Caco-2 (cell line): ENCODE measurements at regions not wholly inside any gene's neighbourhood (a gene's known extent, or its start where the extent isn't known, plus 50 kb on each side); places are given as distances from the start of the nearest gene placed in this dataset.
"Not testable (repeated sequence)": the region's sequence is repeated elsewhere in the genome, so short reads cannot be mapped to it uniquely, and the experiment has no call there.

ENCODE experiments used
- BruUV-seq: library from RNA; stranded (reverse); fragments of 400-500 nt; replicated peaks from 2 replicates; lab custom pipeline; 2021; lab: Mats Ljungman, UMichigan
- CTCF ChIA-PET: fragments of 300-600 bp; sonication (Branson Sonifier 250); formaldehyde crosslinking; loops from one replicate; lab custom pipeline; 2022; ENCODE audit warnings: antibody characterized with exemption; lab: Charles Lee
- POLR2A ChIA-PET: fragments of 300-600 bp; sonication (Branson Sonifier 250); formaldehyde crosslinking; loops from one replicate; lab custom pipeline; 2022; ENCODE audit warnings: antibody characterized with exemption; lab: Charles Lee
- DNase-seq, 2 experiments: peaks; one replicate each; pipeline versions ENCODE4 v3.0.0 to v3.0.0-alpha.2; 2020 to 2022
- H3K27me3 ChIP-seq: replicated peaks from 2 replicates; pipeline ENCODE4 v1.6.0; 2011; ENCODE audit warnings: low read length; ENCODE audit not compliant: control insufficient read depth, insufficient read depth
- H3K36me3 ChIP-seq: 2 replicates; pipeline ENCODE4 v1.5.1; 2011; ENCODE audit warnings: low read length; ENCODE audit not compliant: control insufficient read depth, insufficient read depth
- H3K4me1 ChIP-seq: fragments of 250-450 bp; sonication (Bioruptor Pico); 2 replicates; pipeline ENCODE4 v1.5.1; 2020; ENCODE audit warnings: mild to moderate bottlenecking
- H3K4me3 ChIP-seq: 2 replicates; pipeline ENCODE4 v1.5.1; 2011; ENCODE audit warnings: low read depth, mild to moderate bottlenecking, control low read depth, low read length
- H3K9me3 ChIP-seq: fragments of 250-450 bp; sonication (Bioruptor Pico); 2 replicates; pipeline ENCODE4 v1.5.1; 2020; ENCODE audit warnings: mild to moderate bottlenecking, moderate library complexity
- H3K27ac Mint-ChIP-seq: one replicate; pipeline ENCODE4 v1.8.0; 2022; ENCODE audit warnings: mixed read lengths; ENCODE audit not compliant: unreplicated experiment
- H3K27me3 Mint-ChIP-seq: one replicate; pipeline ENCODE4 v1.8.0; 2022; ENCODE audit warnings: mixed read lengths; ENCODE audit not compliant: insufficient read depth, unreplicated experiment
- H3K36me3 Mint-ChIP-seq: one replicate; pipeline ENCODE4 v1.8.0; 2022; ENCODE audit warnings: mild to moderate bottlenecking, mixed read lengths; ENCODE audit not compliant: insufficient read depth, unreplicated experiment
- H3K4me1 Mint-ChIP-seq: one replicate; pipeline ENCODE4 v1.8.0; 2022; ENCODE audit warnings: low read depth, mixed read lengths; ENCODE audit not compliant: unreplicated experiment
- H3K4me3 Mint-ChIP-seq: one replicate; pipeline ENCODE4 v1.8.0; 2022; ENCODE audit warnings: mild to moderate bottlenecking, moderate library complexity, mixed read lengths; ENCODE audit not compliant: unreplicated experiment
- H3K9me3 Mint-ChIP-seq: one replicate; pipeline ENCODE4 v1.8.0; 2022; ENCODE audit warnings: mixed read lengths; ENCODE audit not compliant: unreplicated experiment
- intact Hi-C: fragments of 100-400 bp; cut with micrococcal nuclease; formaldehyde crosslinking; loops from one replicate; pipeline ENCODE4 v1.10.0; 2022; ENCODE audit not compliant: unreplicated experiment
- TF ChIP-seq, protein P1 (sequence below), 2 experiments: fragments of 200-600 bp in 1 of 2; IDR thresholded peaks; 1 replicate in 1 of 2; 2 replicates in 1 of 2; pipeline versions ENCODE4 v1.5.1 to v1.8.0; 2011 to 2022; ENCODE audit warnings: antibody characterized with exemption in 1 of 2, control low read depth in 1 of 2, inconsistent platforms in 1 of 2, low read depth in 1 of 2, low read length in 1 of 2, mild to moderate bottlenecking in 1 of 2, moderate library complexity in 1 of 2; ENCODE audit not compliant: insufficient read depth in 1 of 2, severe bottlenecking in 1 of 2, unreplicated experiment in 1 of 2

DNA sequence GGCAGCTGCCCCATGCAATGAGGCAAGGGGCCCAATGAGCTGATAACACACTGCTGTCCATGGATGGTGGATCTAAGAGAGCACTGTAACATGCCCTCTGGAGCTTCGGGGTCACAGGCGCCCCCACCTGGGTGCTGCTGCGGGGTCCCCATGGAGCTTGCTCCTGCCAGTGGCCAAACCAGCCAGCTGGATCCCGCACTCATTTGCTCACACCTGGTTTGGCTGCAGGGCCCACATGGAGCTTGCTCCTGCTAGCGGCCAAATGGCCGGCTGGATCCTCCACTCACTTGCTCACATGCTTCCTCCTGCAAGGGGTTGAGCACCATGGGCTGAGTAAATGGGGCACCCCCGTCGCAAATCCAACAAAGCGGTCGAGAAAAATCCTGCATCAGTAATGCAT is 68.3 kb upstream of the ARL15 start:
- peaks cover 16% of the 10 kb centered on the region for H3K4me1 ChIP-seq

DNA sequence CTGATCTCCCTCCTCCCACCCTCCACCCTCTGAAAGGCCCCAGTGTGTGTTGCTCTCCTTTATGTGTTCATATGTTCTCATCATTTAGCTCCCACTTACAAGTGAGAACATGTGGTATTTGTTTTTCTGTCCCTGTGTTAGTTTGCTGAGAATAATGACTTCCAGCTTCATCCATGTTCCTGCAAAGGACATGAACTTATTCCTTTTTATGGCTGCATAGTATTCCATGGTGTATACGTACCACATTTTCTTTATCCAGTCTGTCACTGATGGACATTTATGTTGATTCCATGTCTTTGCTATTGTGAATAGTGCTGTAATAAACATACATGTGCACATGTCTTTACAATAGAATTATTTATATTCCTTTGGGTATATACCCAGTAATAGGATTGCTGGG is 67.0 kb upstream of the ARL15 start:
- DNase-seq, BruUV-seq: not testable (repeated sequence)

More for the DNA sequence above, 68.3 kb upstream of the ARL15 start:
- Mint-ChIP-seq H3K4me3 (no peak overlapping the region), H3K4me1 (peaks cover 10% of the 10 kb centered on the region), H3K27me3 (no peaks in the 10 kb centered on the region), H3K9me3 (peaks cover 20% of the 10 kb centered on the region), H3K27ac (no peak overlapping the region), H3K36me3 (peaks cover 5% of the 10 kb centered on the region)
- TF ChIP-seq, protein P1, sequence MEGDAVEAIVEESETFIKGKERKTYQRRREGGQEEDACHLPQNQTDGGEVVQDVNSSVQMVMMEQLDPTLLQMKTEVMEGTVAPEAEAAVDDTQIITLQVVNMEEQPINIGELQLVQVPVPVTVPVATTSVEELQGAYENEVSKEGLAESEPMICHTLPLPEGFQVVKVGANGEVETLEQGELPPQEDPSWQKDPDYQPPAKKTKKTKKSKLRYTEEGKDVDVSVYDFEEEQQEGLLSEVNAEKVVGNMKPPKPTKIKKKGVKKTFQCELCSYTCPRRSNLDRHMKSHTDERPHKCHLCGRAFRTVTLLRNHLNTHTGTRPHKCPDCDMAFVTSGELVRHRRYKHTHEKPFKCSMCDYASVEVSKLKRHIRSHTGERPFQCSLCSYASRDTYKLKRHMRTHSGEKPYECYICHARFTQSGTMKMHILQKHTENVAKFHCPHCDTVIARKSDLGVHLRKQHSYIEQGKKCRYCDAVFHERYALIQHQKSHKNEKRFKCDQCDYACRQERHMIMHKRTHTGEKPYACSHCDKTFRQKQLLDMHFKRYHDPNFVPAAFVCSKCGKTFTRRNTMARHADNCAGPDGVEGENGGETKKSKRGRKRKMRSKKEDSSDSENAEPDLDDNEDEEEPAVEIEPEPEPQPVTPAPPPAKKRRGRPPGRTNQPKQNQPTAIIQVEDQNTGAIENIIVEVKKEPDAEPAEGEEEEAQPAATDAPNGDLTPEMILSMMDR (IDR thresholded peaks at IDR 0.05; ENCODE audit: insufficient read depth in 1 of 2, low read depth in 1 of 2, low read length in 1 of 2, severe bottlenecking in 1 of 2, unreplicated experiment in 1 of 2) = no peak
- intact Hi-C loops = loop anchor here (1.0 kb wide), 1 partner anchor 111 kb away; no protein-coding TSS in a partner anchor
- H3K36me3 ChIP-seq = no peaks in the 10 kb centered on the region
- no peaks in the 10 kb centered on the region for H3K27me3 ChIP-seq
- no TSS peak for BruUV-seq
- DNase-seq = no peak
- ChIA-PET POLR2A (no interaction called here), CTCF (no interaction called here)
- H3K4me3 ChIP-seq = no peak overlapping the region
- H3K9me3 ChIP-seq = no peaks in the 10 kb centered on the region; the same call in 1 of the 2 replicates

DNA sequence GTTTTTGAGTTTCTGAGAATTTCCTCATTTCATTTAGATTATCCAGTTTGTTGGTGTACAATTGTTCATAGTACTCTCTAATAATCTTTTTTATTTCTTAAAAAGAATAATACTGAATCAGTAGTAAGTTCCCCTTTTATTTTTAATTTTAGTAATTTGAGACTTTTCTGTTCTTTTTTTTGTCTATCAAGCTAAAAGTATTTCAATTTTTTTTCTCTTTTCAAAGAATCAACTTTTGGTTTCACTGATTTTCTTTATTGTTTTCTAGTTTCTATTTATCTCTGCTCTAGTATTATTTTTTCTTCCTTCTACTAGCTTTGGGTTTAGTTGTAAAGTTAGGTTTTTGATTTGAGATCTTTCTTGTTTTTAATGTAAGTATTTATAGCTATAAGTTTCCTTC is 60.6 kb upstream of the ARL15 start:
- ChIA-PET POLR2A (no interaction called here), CTCF (no interaction called here)
- no peak for DNase-seq
- H3K4me1 Mint-ChIP-seq = no peaks in the 10 kb centered on the region
- peaks cover 6% of the 10 kb centered on the region; the same call in 1 of the 2 replicates for H3K9me3 ChIP-seq
- H3K27ac Mint-ChIP-seq = no peak overlapping the region
- no peaks in the 10 kb centered on the region; the same call in 1 of the 2 replicates for H3K4me1 ChIP-seq
- TF ChIP-seq, protein P1 (IDR thresholded peaks at IDR 0.05; ENCODE audit: insufficient read depth in 1 of 2, low read depth in 1 of 2, low read length in 1 of 2, severe bottlenecking in 1 of 2, unreplicated experiment in 1 of 2) = no peak
- H3K4me3 ChIP-seq = no peak overlapping the region
- peaks cover 26% of the 10 kb centered on the region for H3K9me3 Mint-ChIP-seq
- intact Hi-C loops = no loop called here
- H3K4me3 Mint-ChIP-seq = no peak overlapping the region
- no TSS peak for BruUV-seq
- H3K27me3 ChIP-seq = no peaks in the 10 kb centered on the region
- no peaks in the 10 kb centered on the region for H3K36me3 ChIP-seq
- no peaks in the 10 kb centered on the region for H3K27me3 Mint-ChIP-seq
- no peaks in the 10 kb centered on the region for H3K36me3 Mint-ChIP-seq

More for the DNA sequence above, 67.0 kb upstream of the ARL15 start:
- H3K4me3 ChIP-seq, CTCF ChIA-PET, H3K36me3 Mint-ChIP-seq, H3K4me1 Mint-ChIP-seq, H3K4me3 Mint-ChIP-seq, POLR2A ChIA-PET, H3K27ac Mint-ChIP-seq, H3K36me3 ChIP-seq, intact Hi-C loops, H3K27me3 ChIP-seq, H3K27me3 Mint-ChIP-seq, H3K4me1 ChIP-seq, H3K9me3 ChIP-seq: not testable (repeated sequence)
- H3K9me3 Mint-ChIP-seq = peaks cover 33% of the 10 kb centered on the region
